ENCODE measurements at regions not wholly inside any gene's neighbourhood (a gene's known extent, or its start where the extent isn't known, plus 50 kb on each side); places are given as distances from the start of the nearest gene placed in this dataset.
"Not testable (repeated sequence)": the region's sequence is repeated elsewhere in the genome, so short reads cannot be mapped to it uniquely, and the experiment has no call there.

DNA sequence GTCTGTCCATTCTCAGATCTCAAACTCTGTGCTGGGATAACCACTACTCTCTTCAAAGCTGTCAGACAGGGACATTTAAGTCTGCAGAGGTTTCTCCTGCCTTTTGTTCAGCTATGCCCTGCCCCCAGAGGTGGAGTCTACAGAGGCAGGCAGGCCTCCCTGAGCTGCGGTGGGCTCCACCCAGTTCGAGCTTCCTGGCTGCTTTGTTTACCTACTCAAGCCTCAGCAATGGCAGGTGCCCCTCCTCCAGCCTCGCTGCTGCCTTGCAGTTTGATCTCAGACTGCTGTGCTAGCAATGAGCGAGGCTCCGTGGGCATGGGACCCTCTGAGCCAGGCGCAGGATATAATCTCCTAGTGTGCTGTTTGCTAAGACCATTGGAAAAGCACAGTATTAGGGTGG is 53.1 kb upstream of the HUNK start:
- not testable (repeated sequence) for DNase-seq (ENCODE audit: low spot score); H3K27me3 ChIP-seq (ENCODE audit: insufficient read depth, poor library complexity, severe bottlenecking); H3K4me3 ChIP-seq (ENCODE audit: severe bottlenecking); ATAC-seq (ENCODE audit: low read depth); H3K36me3 ChIP-seq (ENCODE audit: low read depth); H3K4me1 ChIP-seq (ENCODE audit: insufficient read depth, poor library complexity, severe bottlenecking); H3K9me3 ChIP-seq (ENCODE audit: severe bottlenecking); H3K27ac ChIP-seq (ENCODE audit: poor library complexity, severe bottlenecking)

DNA sequence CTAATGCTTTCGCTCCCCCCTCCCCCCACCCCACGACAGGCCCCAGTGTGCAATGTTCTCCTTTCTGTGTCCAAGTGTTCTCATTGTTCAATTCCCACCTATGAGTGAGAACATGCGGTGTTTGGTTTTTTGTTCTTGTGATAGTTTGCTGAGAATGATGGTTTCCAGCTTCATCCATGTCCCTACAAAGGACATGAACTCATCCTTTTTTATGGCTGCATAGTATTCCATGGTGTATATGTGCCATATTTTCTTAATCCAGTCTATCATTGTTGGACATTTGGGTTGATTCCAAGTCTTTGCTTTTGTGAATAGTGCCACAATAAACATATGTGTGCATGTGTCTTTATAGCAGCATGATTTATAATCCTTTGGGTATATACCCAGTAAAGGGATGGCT is 58.5 kb upstream of the HUNK start:
- H3K27ac ChIP-seq (ENCODE audit: poor library complexity, severe bottlenecking); ATAC-seq (ENCODE audit: low read depth); DNase-seq (ENCODE audit: low spot score); H3K27me3 ChIP-seq (ENCODE audit: insufficient read depth, poor library complexity, severe bottlenecking); H3K4me1 ChIP-seq (ENCODE audit: insufficient read depth, poor library complexity, severe bottlenecking); H3K36me3 ChIP-seq (ENCODE audit: low read depth); H3K4me3 ChIP-seq (ENCODE audit: severe bottlenecking); H3K9me3 ChIP-seq (ENCODE audit: severe bottlenecking): not testable (repeated sequence)

DNA sequence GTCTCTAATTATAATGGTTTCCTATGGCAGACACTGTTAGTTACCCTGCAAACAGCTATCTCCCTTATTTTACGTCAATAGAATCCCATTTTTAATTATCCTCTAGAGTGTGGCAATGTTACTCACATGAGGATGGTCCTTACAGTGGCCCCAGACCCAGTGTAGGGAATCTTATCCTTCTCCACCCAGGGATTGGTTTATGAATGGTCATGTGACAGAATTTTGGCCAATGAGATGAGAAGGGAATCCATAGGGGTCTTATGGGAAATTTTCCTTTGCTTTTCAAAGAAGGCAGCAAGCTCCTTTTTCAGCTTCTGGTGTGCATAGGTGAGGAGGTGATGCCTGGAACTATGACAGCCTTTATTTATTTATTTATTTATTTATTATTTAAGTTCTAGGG is 59.0 kb upstream of the HUNK start:
- ATAC-seq (ENCODE audit: low read depth) (no peak), DNase-seq (ENCODE audit: low spot score) (no peak)
- H3K4me1 ChIP-seq (ENCODE audit: insufficient read depth, poor library complexity, severe bottlenecking) = no peaks in the 10 kb centered on the region
- H3K4me3 ChIP-seq (ENCODE audit: severe bottlenecking) = no peak overlapping the region
- H3K27me3 ChIP-seq (ENCODE audit: insufficient read depth, poor library complexity, severe bottlenecking) = no peaks in the 10 kb centered on the region
- H3K9me3 ChIP-seq (ENCODE audit: severe bottlenecking) = no peaks in the 10 kb centered on the region
- TF ChIP-seq, protein P1, sequence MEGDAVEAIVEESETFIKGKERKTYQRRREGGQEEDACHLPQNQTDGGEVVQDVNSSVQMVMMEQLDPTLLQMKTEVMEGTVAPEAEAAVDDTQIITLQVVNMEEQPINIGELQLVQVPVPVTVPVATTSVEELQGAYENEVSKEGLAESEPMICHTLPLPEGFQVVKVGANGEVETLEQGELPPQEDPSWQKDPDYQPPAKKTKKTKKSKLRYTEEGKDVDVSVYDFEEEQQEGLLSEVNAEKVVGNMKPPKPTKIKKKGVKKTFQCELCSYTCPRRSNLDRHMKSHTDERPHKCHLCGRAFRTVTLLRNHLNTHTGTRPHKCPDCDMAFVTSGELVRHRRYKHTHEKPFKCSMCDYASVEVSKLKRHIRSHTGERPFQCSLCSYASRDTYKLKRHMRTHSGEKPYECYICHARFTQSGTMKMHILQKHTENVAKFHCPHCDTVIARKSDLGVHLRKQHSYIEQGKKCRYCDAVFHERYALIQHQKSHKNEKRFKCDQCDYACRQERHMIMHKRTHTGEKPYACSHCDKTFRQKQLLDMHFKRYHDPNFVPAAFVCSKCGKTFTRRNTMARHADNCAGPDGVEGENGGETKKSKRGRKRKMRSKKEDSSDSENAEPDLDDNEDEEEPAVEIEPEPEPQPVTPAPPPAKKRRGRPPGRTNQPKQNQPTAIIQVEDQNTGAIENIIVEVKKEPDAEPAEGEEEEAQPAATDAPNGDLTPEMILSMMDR (IDR thresholded peaks at IDR 0.05; ENCODE audit: poor library complexity, severe bottlenecking) = no peak
- H3K27ac ChIP-seq (ENCODE audit: poor library complexity, severe bottlenecking) = no peak overlapping the region
- no peaks in the 10 kb centered on the region for H3K36me3 ChIP-seq (ENCODE audit: low read depth)

- no peaks in the 10 kb centered on the region for H3K36me3 ChIP-seq (ENCODE audit: low read depth)
- no peak for DNase-seq (ENCODE audit: low spot score)
- ATAC-seq (ENCODE audit: low read depth) = no peak
Measured at GRCh38 chr21:31804008-31804394, 68.8 kb upstream of the HUNK start.

GRCh38 chr21:31803039-31804007 is 69.5 kb upstream of the HUNK start:
- ATAC-seq (ENCODE audit: low read depth) = no peak
- Histone ChIP-seq H3K36me3 (ENCODE audit: low read depth) (no peaks in the 10 kb centered on the region), H3K9me3 (ENCODE audit: severe bottlenecking) (no peaks in the 10 kb centered on the region), H3K4me3 (ENCODE audit: severe bottlenecking) (no peak overlapping the region), H3K4me1 (ENCODE audit: insufficient read depth, poor library complexity, severe bottlenecking) (no peaks in the 10 kb centered on the region), H3K27me3 (ENCODE audit: insufficient read depth, poor library complexity, severe bottlenecking) (peaks cover 5% of the 10 kb centered on the region), H3K27ac (ENCODE audit: poor library complexity, severe bottlenecking) (no peak overlapping the region)
- DNase-seq (ENCODE audit: low spot score) = no peak
- TF ChIP-seq, protein P1 (IDR thresholded peaks at IDR 0.05; ENCODE audit: poor library complexity, severe bottlenecking) = no peak

More at GRCh38 chr21:31804008-31804394, 68.8 kb upstream of the HUNK start:
- Histone ChIP-seq H3K9me3 (ENCODE audit: severe bottlenecking) (no peaks in the 10 kb centered on the region), H3K27ac (ENCODE audit: poor library complexity, severe bottlenecking) (no peak overlapping the region), H3K27me3 (ENCODE audit: insufficient read depth, poor library complexity, severe bottlenecking) (peaks cover 5% of the 10 kb centered on the region), H3K4me3 (ENCODE audit: severe bottlenecking) (no peak overlapping the region), H3K4me1 (ENCODE audit: insufficient read depth, poor library complexity, severe bottlenecking) (no peaks in the 10 kb centered on the region)
- TF ChIP-seq, protein P1 (IDR thresholded peaks at IDR 0.05; ENCODE audit: poor library complexity, severe bottlenecking) = no peak

GRCh38 chr21:31802331-31802730 is 70.4 kb upstream of the SCAF4 start:
- no peak overlapping the region for H3K4me3 ChIP-seq (ENCODE audit: severe bottlenecking)
- TF ChIP-seq, protein P1 (IDR thresholded peaks at IDR 0.05; ENCODE audit: poor library complexity, severe bottlenecking) = no peak
- no peak for ATAC-seq (ENCODE audit: low read depth)
- peaks cover 5% of the 10 kb centered on the region for H3K27me3 ChIP-seq (ENCODE audit: insufficient read depth, poor library complexity, severe bottlenecking)
- H3K9me3 ChIP-seq (ENCODE audit: severe bottlenecking) = no peaks in the 10 kb centered on the region
- H3K4me1 ChIP-seq (ENCODE audit: insufficient read depth, poor library complexity, severe bottlenecking) = no peaks in the 10 kb centered on the region
- no peaks in the 10 kb centered on the region for H3K36me3 ChIP-seq (ENCODE audit: low read depth)
- DNase-seq (ENCODE audit: low spot score) = no peak
- no peak overlapping the region for H3K27ac ChIP-seq (ENCODE audit: poor library complexity, severe bottlenecking)

Data from RWPE2 (cell line).